Naive B cell (primary cell): ENCODE measurements at regions not wholly inside any gene's neighbourhood (a gene's known extent, or its start where the extent isn't known, plus 50 kb on each side); places are given as distances from the start of the nearest gene placed in this dataset.

Source experiments
- ATAC-seq, 2 donors: fragments of 150-1000 bp; cut with Tn5 transposase; 2 replicates each; pipeline ENCODE4 v1.10.0; 2021; ENCODE audit warnings: low read depth in 2 of 2, mild to moderate bottlenecking in 2 of 2, moderate library complexity in 2 of 2
- DNase-seq: peaks from one replicate; pipeline ENCODE4 v3.0.0; 2022
- H3K27ac Mint-ChIP-seq, 6 donors: one replicate each; pipeline ENCODE4 v1.8.0; 2020 to 2022; ENCODE audit warnings: mild to moderate bottlenecking in 6 of 6, mixed read lengths in 6 of 6, moderate library complexity in 5 of 6, inconsistent platforms in 2 of 6
- H3K27me3 Mint-ChIP-seq, 3 donors: one replicate each; pipeline ENCODE4 v1.8.0; 2021 to 2022; ENCODE audit warnings: mixed read lengths in 3 of 3, mild to moderate bottlenecking in 1 of 3
- H3K36me3 Mint-ChIP-seq, 2 donors: one replicate each; pipeline ENCODE4 v1.8.0; 2020 to 2022; ENCODE audit warnings: mixed read lengths in 2 of 2, inconsistent platforms in 1 of 2, mild to moderate bottlenecking in 1 of 2
- H3K4me1 Mint-ChIP-seq, 3 donors: one replicate each; pipeline ENCODE4 v1.8.0; 2020 to 2022; ENCODE audit warnings: mixed read lengths in 3 of 3, inconsistent platforms in 1 of 3, mild to moderate bottlenecking in 1 of 3, moderate library complexity in 1 of 3
- H3K4me3 Mint-ChIP-seq, 8 donors: one replicate each; pipeline ENCODE4 v1.8.0; 2020 to 2022; ENCODE audit warnings: mild to moderate bottlenecking in 8 of 8, mixed read lengths in 8 of 8, moderate library complexity in 8 of 8, inconsistent platforms in 2 of 8
- H3K9me3 Mint-ChIP-seq, 7 donors: one replicate each; pipeline ENCODE4 v1.8.0; 2020 to 2022; ENCODE audit warnings: mixed read lengths in 7 of 7, mild to moderate bottlenecking in 5 of 7, inconsistent platforms in 2 of 7, moderate library complexity in 1 of 7

GRCh38 chr2:3968736-3969135, 265.4 kb downstream of the DCDC2C start:
- Mint-ChIP-seq H3K27ac (no peak overlapping the region), H3K36me3 (no peaks in the 10 kb centered on the region), H3K27me3 (no peaks in the 10 kb centered on the region), H3K4me1 (no peaks in the 10 kb centered on the region), H3K9me3 (peaks cover 0 to 3% (median 0%) of the 10 kb centered on the region in 7 donors), H3K4me3 (no peak overlapping the region)
- ATAC-seq, result no peak
- DNase-seq, result no peak

GRCh38 chr2:3970791-3971651, 267.6 kb downstream of the DCDC2C start:
- ATAC-seq, result no peak
- no peaks in the 10 kb centered on the region for H3K27me3 Mint-ChIP-seq
- H3K36me3 Mint-ChIP-seq, result no peaks in the 10 kb centered on the region
- H3K4me3 Mint-ChIP-seq, result no peak overlapping the region
- peaks cover 0 to 3% (median 0%) of the 10 kb centered on the region in 7 donors for H3K9me3 Mint-ChIP-seq
- no peak overlapping the region for H3K27ac Mint-ChIP-seq
- DNase-seq, result no peak
- H3K4me1 Mint-ChIP-seq, result no peaks in the 10 kb centered on the region

GRCh38 chr2:3971652-3972192, 268.3 kb downstream of the DCDC2C start:
- Mint-ChIP-seq H3K4me1 (no peaks in the 10 kb centered on the region), H3K9me3 (peaks cover 0 to 2% (median 0%) of the 10 kb centered on the region in 7 donors), H3K27me3 (no peaks in the 10 kb centered on the region), H3K36me3 (no peaks in the 10 kb centered on the region), H3K4me3 (no peak overlapping the region), H3K27ac (no peak overlapping the region)
- no peak for DNase-seq
- ATAC-seq, result no peak

- Mint-ChIP-seq H3K4me1 (no peaks in the 10 kb centered on the region), H3K27me3 (no peaks in the 10 kb centered on the region), H3K4me3 (no peak overlapping the region), H3K36me3 (no peaks in the 10 kb centered on the region), H3K27ac (no peak overlapping the region), H3K9me3 (no peaks in the 10 kb centered on the region)
- DNase-seq (no peak), ATAC-seq (no peak)
Measured at GRCh38 chr2:3972377-3972776, 269.0 kb downstream of the DCDC2C start.

GRCh38 chr2:3974765-3975164, 271.4 kb downstream of the DCDC2C start:
- no peak overlapping the region for H3K4me3 Mint-ChIP-seq
- H3K36me3 Mint-ChIP-seq, result no peaks in the 10 kb centered on the region
- no peaks in the 10 kb centered on the region for H3K27me3 Mint-ChIP-seq
- DNase-seq (no peak), ATAC-seq (no peak)
- H3K9me3 Mint-ChIP-seq, result peaks cover 5 to 15% (median 9%) of the 10 kb centered on the region in 7 donors
- no peaks in the 10 kb centered on the region for H3K4me1 Mint-ChIP-seq
- H3K27ac Mint-ChIP-seq, result no peak overlapping the region

- Mint-ChIP-seq H3K36me3 (no peaks in the 10 kb centered on the region), H3K27ac (no peak overlapping the region), H3K4me3 (no peak overlapping the region), H3K9me3 (peaks cover 5 to 16% (median 9%) of the 10 kb centered on the region in 7 donors), H3K4me1 (no peaks in the 10 kb centered on the region), H3K27me3 (no peaks in the 10 kb centered on the region)
- ATAC-seq (no peak), DNase-seq (no peak)
Measured at GRCh38 chr2:3981446-3981987, 278.1 kb downstream of the DCDC2C start.

- Mint-ChIP-seq H3K27me3 (no peaks in the 10 kb centered on the region), H3K36me3 (no peaks in the 10 kb centered on the region)
Measured at GRCh38 chr2:3982160-3982559, 278.8 kb downstream of the DCDC2C start.

GRCh38 chr2:3986063-3986462, 282.7 kb downstream of the DCDC2C start:
- no peak overlapping the region for H3K27ac Mint-ChIP-seq
- no peaks in the 10 kb centered on the region for H3K4me1 Mint-ChIP-seq
- no peak overlapping the region for H3K4me3 Mint-ChIP-seq

More at GRCh38 chr2:3982160-3982559, 278.8 kb downstream of the DCDC2C start:
- Mint-ChIP-seq H3K9me3 (peaks cover 5 to 16% (median 9%) of the 10 kb centered on the region in 7 donors), H3K27ac (no peak overlapping the region), H3K4me1 (no peaks in the 10 kb centered on the region), H3K4me3 (no peak overlapping the region)
- DNase-seq (no peak), ATAC-seq (no peak)

GRCh38 chr2:3986530-3987258, 283.3 kb downstream of the DCDC2C start:
- no peaks in the 10 kb centered on the region for H3K4me1 Mint-ChIP-seq
- H3K36me3 Mint-ChIP-seq, result peaks cover 0 to 10% of the 10 kb centered on the region in 2 donors
- H3K27ac Mint-ChIP-seq, result no peak overlapping the region
- H3K4me3 Mint-ChIP-seq, result no peak overlapping the region
- DNase-seq, result no peak
- H3K9me3 Mint-ChIP-seq, result peaks cover 5 to 23% (median 13%) of the 10 kb centered on the region in 7 donors
- ATAC-seq, result no peak
- H3K27me3 Mint-ChIP-seq, result no peaks in the 10 kb centered on the region

More at GRCh38 chr2:3986063-3986462, 282.7 kb downstream of the DCDC2C start:
- H3K36me3 Mint-ChIP-seq, result peaks cover 0 to 4% of the 10 kb centered on the region in 2 donors
- DNase-seq, result no peak
- no peaks in the 10 kb centered on the region for H3K27me3 Mint-ChIP-seq
- no peak for ATAC-seq
- H3K9me3 Mint-ChIP-seq, result peaks cover 4 to 17% (median 9%) of the 10 kb centered on the region in 7 donors

GRCh38 chr2:4002841-4003403, 299.5 kb downstream of the DCDC2C start:
- H3K4me1 Mint-ChIP-seq, result no peaks in the 10 kb centered on the region
- no peak for ATAC-seq
- H3K9me3 Mint-ChIP-seq, result peaks cover 0 to 20% (median 6%) of the 10 kb centered on the region in 7 donors
- DNase-seq, result no peak
- H3K4me3 Mint-ChIP-seq, result no peak overlapping the region
- peaks cover 0 to 12% (median 0%) of the 10 kb centered on the region in 3 donors for H3K27me3 Mint-ChIP-seq
- no peak overlapping the region for H3K27ac Mint-ChIP-seq
- H3K36me3 Mint-ChIP-seq, result no peaks in the 10 kb centered on the region

GRCh38 chr2:4012197-4012596, 308.8 kb downstream of the DCDC2C start:
- H3K27ac Mint-ChIP-seq, result no peak overlapping the region
- no peak overlapping the region for H3K4me3 Mint-ChIP-seq
- peaks cover 0 to 9% (median 0%) of the 10 kb centered on the region in 3 donors for H3K27me3 Mint-ChIP-seq
- ATAC-seq, result no peak
- peaks cover 6 to 29% (median 10%) of the 10 kb centered on the region in 7 donors for H3K9me3 Mint-ChIP-seq
- H3K4me1 Mint-ChIP-seq, result no peaks in the 10 kb centered on the region
- DNase-seq, result no peak
- peaks cover 0 to 13% of the 10 kb centered on the region in 2 donors for H3K36me3 Mint-ChIP-seq

GRCh38 chr2:4018535-4018934, 315.2 kb downstream of the DCDC2C start:
- ATAC-seq (no peak), DNase-seq (no peak)
- H3K36me3 Mint-ChIP-seq, result no peaks in the 10 kb centered on the region
- H3K27me3 Mint-ChIP-seq, result no peaks in the 10 kb centered on the region
- H3K4me3 Mint-ChIP-seq, result no peak overlapping the region
- H3K9me3 Mint-ChIP-seq, result peaks cover 2 to 26% (median 12%) of the 10 kb centered on the region in 7 donors
- H3K27ac Mint-ChIP-seq, result no peak overlapping the region
- H3K4me1 Mint-ChIP-seq, result no peaks in the 10 kb centered on the region

GRCh38 chr2:4020153-4020552, 316.8 kb downstream of the DCDC2C start:
- ATAC-seq, result no peak
- no peaks in the 10 kb centered on the region for H3K36me3 Mint-ChIP-seq

More at GRCh38 chr2:4020153-4020552, 316.8 kb downstream of the DCDC2C start:
- Mint-ChIP-seq H3K9me3 (peaks cover 2 to 24% (median 10%) of the 10 kb centered on the region in 7 donors), H3K4me1 (no peaks in the 10 kb centered on the region), H3K4me3 (no peak overlapping the region), H3K27ac (no peak overlapping the region), H3K27me3 (no peaks in the 10 kb centered on the region)
- DNase-seq, result no peak
